GM12878 (cell line): ENCODE measurements at regions not wholly inside any gene's neighbourhood (a gene's known extent, or its start where the extent isn't known, plus 50 kb on each side); places are given as distances from the start of the nearest gene placed in this dataset.
"Not testable (repeated sequence)": the region's sequence is repeated elsewhere in the genome, so short reads cannot be mapped to it uniquely, and the experiment has no call there.

Source experiments
- ATAC-seq: fragments of 200-7000 bp; cut with Tn5 transposase; 3 replicates; pipeline ENCODE4 v1.9.1; 2020; ENCODE audit warnings: mild to moderate bottlenecking, moderate library complexity
- BruUV-seq: library from RNA; stranded (reverse); fragments of 400-500 nt; replicated peaks from 2 replicates; lab custom pipeline; 2021; lab: Mats Ljungman, UMichigan
- CTCF ChIA-PET: fragments of 300-600 bp; sonication (Branson Sonifier 250); formaldehyde crosslinking; extraction: SDS; loops from one replicate; lab custom pipeline; 2021; ENCODE audit warnings: inconsistent platforms; lab: Yijun Ruan, JAX
- POLR2A ChIA-PET: fragments of 350-600 bp; formaldehyde crosslinking; extraction: SDS; loops from one replicate; lab custom pipeline; 2021; ENCODE audit warnings: inconsistent platforms; lab: Charles Lee
- RAD21 ChIA-PET: fragments of 300-600 bp; sonication (Branson Sonifier 250); formaldehyde crosslinking; loops from one replicate; lab custom pipeline; 2023; ENCODE audit warnings: antibody characterized with exemption; ENCODE audit not compliant: unreplicated experiment; lab: Charles Lee
- SMC1A ChIA-PET: fragments of 300-600 bp; sonication (Branson Sonifier 250); formaldehyde crosslinking; loops from one replicate; lab custom pipeline; 2023; ENCODE audit not compliant: unreplicated experiment, uncharacterized antibody; lab: Charles Lee
- DNase-seq: peaks from one replicate; pipeline ENCODE4 v3.0.0-alpha.2; 2011; ENCODE audit warnings: low read depth, low spot score
- FAIRE-seq: peaks from 3 replicates; lab custom pipeline; 2011; peaks lifted over from hg19 to GRCh38; lab: Jason Lieb, UNC
- H2AFZ ChIP-seq: 2 replicates; pipeline ENCODE4 v1.6.0; 2011; ENCODE audit warnings: low read depth, low read length, control low read depth; ENCODE audit not compliant: control insufficient read depth
- H3K27ac ChIP-seq: 2 replicates; pipeline ENCODE4 v1.5.1; 2011; ENCODE audit warnings: control low read depth; ENCODE audit not compliant: control insufficient read depth, insufficient read depth
- H3K27me3 ChIP-seq, 2 experiments: replicated peaks in 1 of 2; 2 replicates each; pipeline versions ENCODE4 v1.6.0 to v1.6.1; 2011; ENCODE audit warnings: low read length in 1 of 2; ENCODE audit not compliant: control insufficient read depth in 2 of 2, insufficient read depth in 2 of 2
- H3K36me3 ChIP-seq, 2 experiments: 2 replicates each; pipeline ENCODE4 v1.5.1; 2011; ENCODE audit warnings: low read length in 1 of 2; ENCODE audit not compliant: control insufficient read depth in 2 of 2, insufficient read depth in 2 of 2
- H3K4me1 ChIP-seq: 2 replicates; pipeline ENCODE4 v1.6.1; 2011; ENCODE audit warnings: mild to moderate bottlenecking, low read length, moderate library complexity, mixed read lengths; ENCODE audit not compliant: control insufficient read depth, insufficient read depth
- H3K4me2 ChIP-seq: 2 replicates; pipeline ENCODE4 v1.6.0; 2011; ENCODE audit warnings: control low read depth; ENCODE audit not compliant: control insufficient read depth, insufficient read depth
- H3K4me3 ChIP-seq: fragments of 200-600 bp; sonication (generic); 2 replicates; pipeline ENCODE4 v1.5.1; 2016
- H3K79me2 ChIP-seq: 2 replicates; pipeline ENCODE4 v1.6.0; 2011; ENCODE audit warnings: low read length; ENCODE audit not compliant: control insufficient read depth, insufficient read depth
- H3K9ac ChIP-seq: 2 replicates; pipeline ENCODE4 v1.8.0; 2011; ENCODE audit warnings: low read length, control low read depth, mixed read lengths; ENCODE audit not compliant: control insufficient read depth, insufficient read depth
- H3K9me3 ChIP-seq: replicated peaks from 3 replicates; pipeline ENCODE4 v1.5.1; 2011; ENCODE audit warnings: mild to moderate bottlenecking, low read length; ENCODE audit not compliant: control insufficient read depth, insufficient read depth
- H4K20me1 ChIP-seq: 2 replicates; pipeline ENCODE4 v1.6.0; 2011; ENCODE audit not compliant: control insufficient read depth, insufficient read depth
- POLR2AphosphoS2 ChIP-seq: IDR thresholded peaks from 2 replicates; pipeline ENCODE4 v1.6.1; 2011; ENCODE audit warnings: low read depth, mild to moderate bottlenecking, low read length, improper control_type of control experiment, moderate library complexity
- whole genome bisulfite sequencing: methylation state at CpG from one replicate; pipeline ENCODE4 v1.1.6; 2016; ENCODE audit warnings: low lambda C conversion rate; ENCODE audit not compliant: insufficient replicate concordance, insufficient coverage; ENCODE audit errors: missing lambda C conversion rate; 5-methylcytosine and 5-hydroxymethylcytosine counted together
- in situ Hi-C: fragments of 300-500 bp; cut with MboI; formaldehyde crosslinking; loops from 9 replicates; pipeline ENCODE4 v1.14.3; 2018; ENCODE audit warnings: mixed read lengths
- intact Hi-C: fragments of 100-400 bp; cut with micrococcal nuclease; formaldehyde crosslinking; loops from one replicate; pipeline ENCODE4 v1.14.2; 2022; ENCODE audit not compliant: unreplicated experiment

DNA sequence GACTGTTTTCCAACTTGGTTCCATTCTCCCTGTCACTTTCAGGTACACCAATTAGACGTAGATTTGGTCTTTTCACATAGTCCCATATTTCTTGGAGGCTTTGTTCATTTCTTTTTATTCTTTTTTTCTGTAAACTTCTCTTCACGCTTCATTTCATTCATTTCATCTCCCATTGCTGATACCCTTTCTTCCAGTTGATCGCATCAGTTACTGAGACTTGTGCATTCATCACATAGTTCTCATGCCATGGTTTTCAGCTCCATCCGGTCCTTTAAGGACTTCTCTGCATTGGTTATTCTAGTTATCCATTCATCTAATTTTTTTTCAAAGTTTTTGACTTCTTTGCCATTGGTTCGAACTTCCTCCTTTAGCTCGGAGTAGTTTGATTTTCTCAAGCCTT is 66.9 kb upstream of the ADAMTS3 start:
- H3K4me2 ChIP-seq, H3K4me3 ChIP-seq, RAD21 ChIA-PET, intact Hi-C loops, BruUV-seq, DNase-seq, POLR2A ChIA-PET, ATAC-seq, H3K27ac ChIP-seq, H2AFZ ChIP-seq, CTCF ChIA-PET, H3K9me3 ChIP-seq, H3K27me3 ChIP-seq, H4K20me1 ChIP-seq, H3K79me2 ChIP-seq, H3K36me3 ChIP-seq, H3K9ac ChIP-seq, SMC1A ChIA-PET, FAIRE-seq, H3K4me1 ChIP-seq, in situ Hi-C loops: not testable (repeated sequence)
- 37% methylated on average over 6 of the region's 6 CpGs for WGBS

GRCh38 chr4:72632253-72632652 is 63.2 kb upstream of the ADAMTS3 start:
- H3K27ac ChIP-seq, H4K20me1 ChIP-seq, H3K36me3 ChIP-seq, DNase-seq, H3K27me3 ChIP-seq, H2AFZ ChIP-seq, in situ Hi-C loops, H3K4me1 ChIP-seq, H3K9ac ChIP-seq, H3K4me3 ChIP-seq, intact Hi-C loops, POLR2A ChIA-PET, H3K9me3 ChIP-seq, RAD21 ChIA-PET, H3K79me2 ChIP-seq, BruUV-seq, SMC1A ChIA-PET, ATAC-seq, FAIRE-seq, CTCF ChIA-PET, H3K4me2 ChIP-seq: not testable (repeated sequence)
- WGBS, result 7% methylated on average over 7 of the region's 7 CpGs

DNA sequence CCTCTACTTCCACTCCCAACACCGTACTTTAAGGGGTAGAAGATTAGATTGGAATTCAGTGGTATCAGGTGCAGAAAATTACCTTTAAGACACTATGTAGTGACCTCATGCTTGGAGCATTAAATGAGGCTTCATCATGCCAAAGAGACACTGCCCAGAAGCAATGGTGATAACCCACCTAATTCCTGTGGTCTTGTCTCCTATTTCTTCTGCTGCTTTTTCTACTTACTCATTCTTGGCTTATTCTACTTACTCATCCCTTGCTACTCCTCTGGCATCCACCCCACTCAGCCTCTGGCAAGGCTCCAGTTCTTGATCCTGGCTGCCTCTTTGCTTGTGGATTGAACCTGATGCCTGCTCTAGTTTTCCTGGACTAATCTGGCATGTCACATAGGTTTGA is 62.3 kb upstream of the ADAMTS3 start:
- WGBS, result 38% methylated on average over 1 of the region's 1 CpG
- FAIRE-seq, result no peak
- no peak overlapping the region for H3K4me2 ChIP-seq
- no peaks in the 10 kb centered on the region for H3K79me2 ChIP-seq
- ChIA-PET CTCF (no interaction called here), SMC1A (no interaction called here), POLR2A (no interaction called here), RAD21 (no interaction called here)
- no peak overlapping the region for H2AFZ ChIP-seq
- no peaks in the 10 kb centered on the region for H3K27me3 ChIP-seq
- no peak for DNase-seq
- H4K20me1 ChIP-seq, result no peaks in the 10 kb centered on the region
- H3K4me3 ChIP-seq, result no peak overlapping the region
- no peaks in the 10 kb centered on the region for H3K4me1 ChIP-seq
- no peak overlapping the region for H3K9ac ChIP-seq
- no peak overlapping the region for H3K27ac ChIP-seq
- H3K9me3 ChIP-seq, result no peaks in the 10 kb centered on the region
- TF ChIP-seq POLR2AphosphoS2, result no peak
- BruUV-seq, result no TSS peak
- H3K36me3 ChIP-seq, result no peaks in the 10 kb centered on the region
- in situ Hi-C loops, result no loop called here
- intact Hi-C loops, result no loop called here
- ATAC-seq, result no peak
